HTR-8/SVneo (cell line): ENCODE measurements at regions not wholly inside any gene's neighbourhood (a gene's known extent, or its start where the extent isn't known, plus 50 kb on each side); places are given as distances from the start of the nearest gene placed in this dataset.

Experiments used
- DNase-seq: peaks from one replicate; pipeline ENCODE4 v3.0.0; 2011; ENCODE audit warnings: low spot score, mixed read lengths; ENCODE audit not compliant: insufficient read length
- FAIRE-seq: peaks from 2 replicates; lab custom pipeline; 2011; peaks lifted over from hg19 to GRCh38; lab: Jason Lieb, UNC

DNA sequence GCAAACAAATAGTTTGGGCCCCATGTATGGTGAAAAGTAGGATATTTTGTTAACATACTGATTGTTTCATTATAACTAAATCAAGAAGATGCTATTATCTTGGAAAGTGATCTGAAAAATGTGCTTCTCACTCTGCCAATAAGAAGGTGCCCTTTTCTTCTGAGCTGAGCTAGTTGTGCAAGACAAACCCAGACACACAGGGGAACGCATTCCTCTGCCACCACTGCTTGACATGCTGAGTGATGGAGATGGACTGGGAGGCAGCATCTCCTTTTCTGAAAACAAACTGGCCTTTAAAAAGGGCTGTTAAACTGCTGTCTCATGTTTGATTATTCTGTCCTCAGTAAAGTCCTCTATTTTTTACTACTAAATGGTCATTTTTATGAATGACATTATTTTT lies 1989.9 kb upstream of the CELF4 start:
- DNase-seq (no peak), FAIRE-seq (no peak)

DNA sequence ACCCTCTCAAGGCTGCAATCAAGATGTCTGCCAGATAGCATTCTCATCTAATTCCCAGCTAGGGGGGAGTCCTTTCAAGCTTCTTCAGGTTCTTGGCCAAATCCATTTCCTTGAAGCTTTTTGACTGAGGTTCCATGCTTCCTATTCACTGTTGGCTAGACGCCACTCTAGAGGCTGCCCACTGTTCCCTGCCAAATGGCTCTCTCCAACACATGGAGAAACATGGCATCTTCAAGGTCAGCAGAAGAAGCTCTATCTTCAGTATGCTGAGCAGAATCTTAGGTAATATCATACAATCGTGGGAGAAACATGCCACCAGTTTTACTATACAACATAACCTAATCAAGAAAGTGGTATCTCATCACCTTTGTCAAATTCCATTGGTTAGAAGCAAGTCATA lies 1985.1 kb upstream of the CELF4 start:
- FAIRE-seq (no peak), DNase-seq (no peak)

DNA sequence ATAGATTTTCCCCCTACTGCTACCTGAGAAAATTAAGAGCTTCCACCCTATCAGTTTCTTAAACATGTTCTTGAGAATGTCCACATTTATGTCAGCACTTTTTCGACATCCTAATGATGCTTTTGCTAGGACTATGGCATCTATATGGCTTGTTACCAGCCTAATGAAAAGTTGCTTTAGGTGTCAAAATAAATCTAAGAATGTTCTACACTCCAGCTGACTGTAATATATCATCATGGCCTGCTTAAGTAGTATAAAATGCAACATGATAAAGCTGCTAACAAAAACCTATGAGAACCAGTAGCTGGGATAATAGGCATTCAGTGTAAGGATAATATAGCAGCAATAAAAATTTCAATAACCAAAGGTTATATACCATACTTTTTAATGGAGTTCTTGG lies 1983.5 kb upstream of the CELF4 start:
- no peak for DNase-seq
- FAIRE-seq: no peak

DNA sequence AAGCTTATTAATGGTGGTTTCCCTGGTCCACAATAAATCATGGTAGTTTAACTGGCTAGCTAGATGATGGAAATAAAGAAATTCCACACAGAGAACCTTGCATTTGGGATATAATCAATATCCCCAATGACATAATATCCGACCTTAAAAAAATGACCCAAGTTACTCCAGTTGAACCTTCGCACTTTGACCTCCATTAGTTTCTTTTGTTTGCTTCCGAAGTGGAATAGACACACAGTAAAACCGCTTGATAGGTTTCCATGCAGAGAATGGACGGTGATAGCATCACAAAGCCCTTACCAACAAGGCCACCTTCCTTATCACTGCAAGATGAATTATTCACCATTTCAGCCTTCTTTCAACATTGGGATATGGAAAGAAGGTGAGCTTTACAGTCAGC lies 1966.1 kb upstream of the CELF4 start:
- FAIRE-seq: no peak
- DNase-seq: no peak

DNA sequence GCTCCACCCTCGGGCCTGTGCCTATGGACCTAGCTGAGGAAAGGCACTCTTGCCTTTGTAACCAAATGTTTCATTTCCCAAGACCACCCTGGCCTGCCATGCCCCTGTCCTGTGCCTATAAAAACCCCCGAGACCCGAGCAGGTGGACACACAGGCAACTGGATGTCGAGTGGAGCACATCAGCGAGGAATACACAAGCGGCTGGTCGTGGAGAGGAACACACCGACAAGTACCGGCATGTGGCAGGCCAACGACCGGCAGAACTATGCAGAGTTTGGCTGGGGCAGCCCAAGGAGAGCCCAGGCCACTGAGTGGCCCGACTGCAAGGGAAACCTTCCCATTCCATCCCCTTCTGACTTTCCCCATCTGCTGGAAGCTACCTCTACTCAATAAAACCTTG lies 1963.8 kb upstream of the CELF4 start:
- FAIRE-seq (no peak), DNase-seq (no peak)

DNA sequence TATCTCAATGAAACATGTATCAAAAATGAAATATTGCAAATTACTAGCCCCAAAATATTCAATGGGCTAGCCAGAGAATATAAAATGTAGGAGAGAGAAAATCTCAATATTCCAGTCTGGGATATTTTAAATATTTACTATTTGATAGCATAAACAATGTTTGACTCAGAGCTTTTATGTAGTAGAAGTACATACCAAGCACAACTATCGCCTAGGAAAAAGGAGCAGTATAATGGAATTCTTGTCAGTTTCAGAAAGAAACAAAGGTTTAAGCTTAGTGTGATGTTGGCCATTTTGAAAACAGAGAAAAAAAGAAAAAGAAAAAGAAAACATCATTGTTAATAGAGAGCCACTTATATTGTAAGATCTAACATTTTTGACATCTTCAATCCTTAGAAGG lies 1961.9 kb upstream of the CELF4 start:
- no peak for FAIRE-seq

DNA sequence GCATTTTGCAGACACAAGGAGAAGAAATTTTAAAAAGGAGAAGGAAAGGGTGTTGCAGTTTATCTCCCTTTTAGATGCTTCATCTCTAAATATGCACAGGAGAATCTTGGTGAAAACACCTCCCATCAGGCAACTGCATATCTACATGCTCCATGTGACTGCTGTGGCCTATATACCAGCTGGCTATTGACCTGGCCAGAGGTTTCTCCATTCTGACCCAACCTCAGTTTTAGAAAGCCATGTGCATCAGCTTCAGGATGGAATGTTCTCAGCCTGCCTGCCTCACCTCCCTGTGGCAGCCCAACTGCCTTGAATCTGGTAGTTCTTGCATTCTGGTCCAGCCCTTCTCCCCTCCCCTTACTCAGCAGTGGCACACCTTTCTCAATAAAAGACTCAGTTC lies 1958.8 kb upstream of the CELF4 start:
- no peak for FAIRE-seq
- no peak for DNase-seq

More for the DNA sequence above, 1961.9 kb upstream of the CELF4 start:
- no peak for DNase-seq

DNA sequence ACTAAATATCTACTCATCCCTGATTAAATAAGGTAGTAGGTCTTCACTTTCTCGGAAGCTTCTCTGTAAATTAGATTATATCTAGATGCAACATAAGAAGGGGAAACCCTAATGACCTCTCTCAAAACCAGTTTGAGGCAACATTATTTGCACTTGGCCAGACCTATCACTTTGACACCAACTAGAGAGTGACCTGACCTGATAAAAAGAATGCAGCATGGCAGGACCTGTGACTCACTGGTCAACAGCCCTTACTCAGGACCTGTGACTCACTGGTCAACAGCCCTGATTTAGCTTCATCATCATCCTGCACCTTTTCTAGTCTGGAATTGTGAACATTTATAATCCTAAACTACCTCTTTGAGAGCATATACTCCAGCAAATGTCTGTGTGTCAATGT lies 1957.7 kb upstream of the CELF4 start:
- no peak for FAIRE-seq
- DNase-seq: peak; percentile 11

DNA sequence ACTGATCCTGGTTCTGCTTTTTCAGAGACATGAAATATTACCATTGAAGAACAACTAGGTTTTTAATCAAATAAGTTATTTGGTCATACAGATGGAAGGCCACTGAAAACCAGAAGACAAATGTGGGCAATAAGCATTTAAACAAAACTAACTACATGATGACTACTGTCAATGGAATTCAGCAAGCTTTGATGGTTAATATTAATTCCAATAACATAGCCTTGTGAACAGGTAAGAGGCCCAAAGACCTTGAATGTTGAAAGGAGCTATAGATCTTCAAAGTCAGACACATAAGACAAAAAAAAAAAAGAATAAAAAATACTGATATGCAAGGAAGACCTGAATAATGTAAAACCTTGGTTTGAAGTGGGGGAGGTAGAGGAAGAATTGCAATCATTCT lies 1955.6 kb upstream of the CELF4 start:
- no peak for DNase-seq
- no peak for FAIRE-seq

DNA sequence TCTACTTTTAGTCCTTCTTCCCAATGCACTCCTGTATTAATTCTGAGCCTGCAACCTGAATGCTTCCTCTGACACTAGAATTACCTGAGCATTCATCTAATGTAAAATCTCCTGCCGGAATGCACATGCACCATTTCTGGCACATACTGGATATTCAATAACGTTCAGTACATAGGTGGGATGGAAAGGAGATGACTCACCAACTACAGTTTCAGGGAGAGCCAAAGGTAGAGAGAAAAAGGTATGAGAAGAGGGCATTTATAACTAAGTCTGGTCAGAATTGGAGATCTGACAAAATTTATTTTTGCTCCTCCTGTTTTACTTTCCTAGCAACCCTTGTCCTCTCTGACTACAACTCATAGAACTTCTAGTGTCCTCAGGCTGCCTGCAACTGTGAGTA lies 1954.1 kb upstream of the CELF4 start:
- no peak for FAIRE-seq

DNA sequence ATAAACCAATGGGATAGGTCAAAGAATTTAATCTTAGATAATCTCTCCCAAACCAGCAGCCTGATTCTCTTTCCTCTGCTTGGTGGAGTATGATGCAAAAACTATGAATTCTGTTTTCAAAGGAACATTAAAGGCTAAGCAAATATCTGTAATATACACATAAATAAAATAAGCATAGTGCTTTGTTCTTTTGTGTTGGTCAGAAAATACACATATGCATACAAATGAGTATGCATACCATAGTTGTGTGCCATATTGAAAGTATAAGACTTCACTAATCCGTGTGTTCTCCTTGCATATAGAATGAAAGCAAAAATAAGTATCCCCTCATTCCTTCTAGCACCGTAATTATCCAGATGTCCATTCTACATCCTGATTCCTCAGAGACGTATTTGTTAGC lies 1949.7 kb upstream of the CELF4 start:
- FAIRE-seq (no peak), DNase-seq (no peak)

More for the DNA sequence above, 1954.1 kb upstream of the CELF4 start:
- DNase-seq: no peak

DNA sequence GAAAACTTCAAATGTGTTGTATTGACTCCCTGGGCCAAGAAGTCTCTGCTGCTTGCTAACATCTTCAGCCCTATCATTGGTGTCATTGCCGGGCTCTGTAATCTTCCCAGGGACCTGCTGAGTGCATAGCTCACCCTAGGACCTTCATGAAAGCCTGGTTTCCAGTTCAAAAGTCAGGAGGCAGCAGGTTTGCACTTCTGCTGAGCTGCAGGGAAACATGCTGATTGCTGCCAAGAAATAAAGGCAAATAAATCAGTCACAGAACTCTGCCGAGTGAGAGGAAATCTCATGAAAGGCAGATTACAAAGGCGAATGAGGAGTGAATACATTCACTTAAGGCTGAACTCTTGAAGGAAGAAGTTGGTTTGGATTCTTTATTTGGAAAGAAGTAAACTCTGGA lies 1947.6 kb upstream of the CELF4 start:
- FAIRE-seq (no peak), DNase-seq (no peak)

DNA sequence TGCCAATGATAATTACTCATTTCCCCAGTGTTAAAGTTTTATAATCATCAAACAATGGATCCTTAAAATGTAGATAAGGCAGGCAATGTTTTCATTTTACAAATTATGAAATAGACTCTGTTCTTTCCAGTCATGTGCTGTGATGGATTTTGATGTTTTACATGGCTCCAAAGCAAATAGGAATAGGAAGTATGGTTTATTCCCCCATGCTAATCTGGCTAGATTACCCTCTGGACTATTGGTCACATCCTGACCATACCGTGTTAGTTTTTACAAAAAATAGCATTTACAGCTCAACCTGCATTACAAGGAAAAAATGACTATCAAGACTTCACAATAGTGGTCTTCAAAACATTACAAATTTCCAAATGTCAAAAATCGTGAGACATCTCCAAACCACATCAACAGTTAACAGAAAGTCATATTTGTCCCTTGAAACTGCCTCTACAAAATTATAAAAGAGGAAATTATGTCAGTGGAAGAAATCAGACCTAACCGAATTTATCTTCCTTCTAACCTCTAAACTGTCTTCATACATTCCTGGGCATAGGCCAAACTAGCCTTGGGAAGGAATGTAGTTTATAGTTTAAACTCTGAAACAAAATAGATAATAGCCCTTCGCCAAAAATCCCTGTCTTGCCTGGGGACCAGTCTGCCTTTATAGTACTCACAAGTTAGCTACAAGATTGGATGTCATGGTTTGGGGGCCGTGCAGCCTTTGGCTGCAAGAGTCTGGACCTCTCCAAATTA lies 1941.2 kb upstream of the CELF4 start:
- no peak for DNase-seq
- FAIRE-seq: no peak

DNA sequence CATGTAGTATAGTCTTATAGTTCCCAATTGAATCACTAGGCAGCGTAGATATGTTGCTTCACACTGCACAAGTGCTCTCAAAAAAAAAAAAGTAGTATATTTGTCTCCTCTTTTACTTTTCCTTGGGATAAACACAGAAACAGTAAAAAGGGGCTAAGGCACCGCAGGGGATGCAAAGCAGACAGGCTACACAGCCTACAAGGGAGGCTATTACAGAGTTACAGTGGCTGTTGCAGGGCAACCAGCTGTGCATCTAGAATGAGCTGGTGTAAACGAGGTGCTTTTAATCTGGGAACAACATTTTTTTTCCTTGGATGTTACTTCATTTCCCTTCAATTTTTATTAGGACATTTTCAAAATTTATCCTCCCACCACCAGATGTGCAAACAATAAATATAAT lies 1934.7 kb upstream of the CELF4 start:
- DNase-seq: no peak
- no peak for FAIRE-seq

DNA sequence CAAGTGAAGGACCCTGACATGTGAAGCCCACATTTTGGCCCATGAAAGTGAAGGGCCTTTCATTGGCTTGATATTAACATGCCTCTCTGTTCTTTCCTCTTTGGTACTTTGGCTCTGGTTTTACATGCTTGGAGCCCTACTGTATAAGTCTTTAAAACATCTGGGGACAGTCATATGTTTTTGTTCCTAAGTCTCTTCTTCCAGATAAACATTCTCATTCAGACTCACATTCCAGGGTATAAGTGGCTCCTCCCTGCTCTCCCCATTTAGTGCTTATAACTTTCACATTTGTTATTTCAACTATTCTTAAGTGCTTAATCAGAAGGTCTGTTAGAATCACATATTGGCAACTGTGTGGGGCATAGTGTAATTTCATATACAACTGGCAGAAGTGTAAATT lies 1932.2 kb upstream of the CELF4 start:
- FAIRE-seq (no peak), DNase-seq (no peak)

DNA sequence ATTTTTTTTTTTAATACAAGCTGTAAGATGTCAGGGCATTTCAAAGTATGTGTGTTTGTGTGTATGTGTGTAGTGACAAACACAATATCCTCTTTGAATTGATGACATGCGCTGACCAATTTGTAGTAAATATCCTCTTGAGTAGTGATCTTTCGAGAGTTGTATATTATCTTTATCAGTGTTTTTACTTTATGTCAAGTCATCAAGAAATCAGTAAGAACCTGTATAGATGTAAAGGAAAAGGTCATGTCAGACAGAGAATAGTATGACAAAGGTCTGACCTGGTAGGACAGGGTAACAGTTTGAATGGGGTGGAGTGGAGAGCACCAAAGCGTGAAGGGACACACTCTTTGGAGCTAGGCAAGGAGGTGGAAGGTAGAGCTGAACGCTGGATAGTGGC lies 1931.4 kb upstream of the CELF4 start:
- no peak for FAIRE-seq

DNA sequence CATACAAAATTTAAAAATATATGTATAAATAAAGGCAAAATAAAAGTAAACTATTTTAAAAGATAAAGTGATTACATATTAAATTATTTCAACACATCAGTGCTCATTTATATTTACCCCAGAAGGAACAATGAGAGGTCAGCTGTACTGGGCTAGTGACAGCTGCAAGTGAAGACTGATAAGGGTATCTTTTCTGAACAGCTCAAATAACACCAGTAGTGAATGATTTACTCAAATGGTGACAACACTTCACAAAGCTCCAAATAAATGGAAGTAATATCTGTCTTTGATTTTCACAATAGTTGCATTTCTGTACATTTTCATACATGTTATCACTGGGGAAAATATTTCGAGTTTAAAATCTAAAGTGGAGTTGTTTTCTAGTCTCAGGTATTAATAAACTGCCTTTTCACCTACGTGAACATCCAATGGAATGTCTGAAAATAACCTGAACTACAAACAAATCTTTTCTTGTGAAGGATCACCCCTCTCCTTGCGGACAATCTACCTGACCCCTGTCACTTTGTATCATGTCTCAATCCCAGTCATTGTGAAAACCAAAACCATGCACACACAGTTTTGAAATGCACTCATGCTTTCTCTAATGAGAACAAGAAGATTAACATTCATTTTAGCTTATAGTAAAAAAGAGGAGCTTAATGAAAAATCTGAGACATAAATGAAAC lies 1928.8 kb upstream of the CELF4 start:
- FAIRE-seq: no peak
- DNase-seq: no peak

More for the DNA sequence above, 1931.4 kb upstream of the CELF4 start:
- no peak for DNase-seq

DNA sequence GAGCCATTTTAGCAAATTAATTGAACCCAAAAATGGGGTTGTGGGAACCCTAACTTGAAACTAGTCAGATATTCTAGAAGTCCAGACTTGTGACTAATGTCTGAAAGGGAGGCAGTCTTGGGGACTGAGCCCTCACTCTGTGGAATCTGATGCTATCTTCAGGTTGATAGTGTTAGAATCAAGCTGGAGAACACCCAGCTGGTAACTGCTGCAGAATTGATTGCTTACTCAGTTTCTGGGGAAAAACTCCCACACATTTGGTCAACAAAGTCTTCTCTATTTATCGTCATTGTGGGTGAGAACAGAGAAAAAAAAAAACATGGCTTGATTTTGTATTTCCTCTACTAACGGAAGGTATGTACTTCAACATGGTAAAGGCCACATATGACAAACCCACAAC lies 1925.8 kb upstream of the CELF4 start:
- FAIRE-seq (no peak), DNase-seq (no peak)

DNA sequence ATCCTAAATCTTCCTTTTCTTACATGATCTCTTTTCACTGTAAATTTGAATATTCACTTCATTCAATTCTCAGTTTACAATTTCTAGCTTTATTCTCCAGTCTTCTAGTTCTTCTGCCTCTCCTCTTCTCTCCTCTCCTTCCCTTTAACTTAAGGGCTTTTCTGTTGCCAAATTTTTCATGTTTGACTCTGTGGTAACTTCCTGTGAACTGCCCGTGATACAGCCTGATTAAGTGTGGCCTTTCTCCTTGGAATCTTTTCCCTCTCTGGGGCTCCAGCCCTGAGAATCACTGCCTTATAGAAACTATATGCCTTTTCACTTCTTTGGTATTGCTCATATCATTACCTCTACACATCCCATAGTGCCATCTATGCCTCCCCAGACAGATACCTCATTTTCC lies 1923.8 kb upstream of the CELF4 start:
- FAIRE-seq (no peak), DNase-seq (no peak)

DNA sequence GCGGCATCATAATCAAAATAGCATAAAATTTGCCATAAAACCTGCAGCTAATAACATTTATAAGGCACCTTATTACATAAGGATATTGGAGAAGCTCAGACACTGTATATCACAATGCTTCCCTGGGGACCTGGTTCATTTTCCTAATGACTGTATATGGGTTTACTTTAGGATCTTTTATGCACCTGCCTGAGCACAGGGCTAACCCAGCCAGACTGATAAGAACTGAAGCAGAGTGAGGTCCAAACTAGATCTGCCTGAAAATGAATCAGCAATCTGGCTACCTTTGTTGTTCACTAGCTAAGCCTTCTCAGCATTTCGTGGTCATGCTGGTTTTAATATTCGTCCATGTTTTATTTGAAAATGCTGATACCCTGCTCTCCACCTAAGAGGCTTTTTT lies 1922.3 kb upstream of the CELF4 start:
- DNase-seq (no peak), FAIRE-seq (no peak)

DNA sequence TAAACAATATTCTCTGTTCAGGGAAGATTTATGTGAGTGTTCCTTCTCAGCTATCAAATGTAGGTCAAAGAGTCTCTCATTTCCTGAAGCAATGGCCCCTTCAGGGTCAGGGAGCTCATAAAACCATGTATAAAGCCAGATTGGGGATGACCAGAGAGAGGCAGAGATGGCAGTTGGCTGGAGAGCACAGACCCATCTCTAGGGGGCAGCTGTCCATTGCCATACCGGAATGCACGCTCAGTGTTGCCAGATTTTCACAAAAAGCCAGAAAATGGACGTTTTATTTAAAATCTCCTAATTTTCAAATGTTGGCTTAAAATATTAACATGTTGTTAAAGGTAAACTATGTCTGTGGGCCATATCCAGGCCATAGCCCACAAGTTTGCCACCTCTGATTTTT lies 1920.7 kb upstream of the CELF4 start:
- FAIRE-seq: no peak
- DNase-seq: no peak

DNA sequence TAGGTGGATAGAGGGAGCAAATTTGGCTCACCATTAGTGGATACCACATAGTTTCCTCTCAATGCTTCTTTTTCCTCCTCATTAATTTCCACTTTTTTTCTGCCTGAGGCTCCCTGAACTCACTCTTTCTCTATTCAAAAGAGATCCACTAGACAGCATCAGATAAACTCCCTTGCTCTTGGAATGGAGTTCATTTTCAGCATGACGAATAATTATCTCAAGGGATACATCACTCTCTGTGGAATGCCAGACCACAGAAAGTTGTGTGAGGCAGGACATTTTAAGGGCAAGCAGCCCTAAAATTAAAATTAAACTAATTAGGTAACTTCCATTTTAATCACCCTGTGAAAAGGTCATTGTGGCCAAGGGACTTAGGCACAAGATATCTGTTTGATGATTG lies 1920.1 kb upstream of the CELF4 start:
- FAIRE-seq: no peak
- DNase-seq: no peak
